Left forelimb (tissue), 1 donor: ENCODE measurements at regions not wholly inside any gene's neighbourhood (a gene's known extent, or its start where the extent isn't known, plus 50 kb on each side); places are given as distances from the start of the nearest gene placed in this dataset.
"Not testable (repeated sequence)": the region's sequence is repeated elsewhere in the genome, so short reads cannot be mapped to it uniquely, and the experiment has no call there.

ENCODE experiments used
- DNase-seq: peaks from one replicate; pipeline ENCODE4 v3.0.0-alpha.2; 2018; ENCODE audit warnings: low spot score

DNA sequence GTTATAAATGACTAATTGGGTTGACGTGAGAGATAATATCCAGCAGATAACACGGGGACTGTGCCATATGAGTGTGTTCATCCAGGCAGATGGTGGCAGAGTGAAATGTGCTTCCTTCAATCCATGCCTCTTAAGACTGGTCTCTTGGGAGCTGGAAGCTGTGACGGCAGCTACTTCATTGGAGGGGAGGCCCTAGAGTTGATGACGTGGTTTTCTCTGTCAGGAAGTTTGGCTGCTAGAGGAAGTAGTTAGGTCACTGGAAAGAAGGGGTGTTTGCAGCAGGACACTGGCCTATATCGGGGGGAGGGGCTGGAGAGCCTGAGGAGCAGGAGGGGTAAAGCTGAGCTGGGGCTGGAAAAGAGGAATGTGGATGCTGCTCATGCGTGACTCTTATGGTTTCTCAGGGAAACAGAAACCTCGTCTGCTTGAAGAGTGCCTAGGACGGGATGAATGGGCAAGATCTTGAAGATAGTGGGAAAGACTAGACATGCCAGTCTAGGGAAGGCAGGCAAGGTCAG lies 3051.6 kb downstream of the RPIA start:
- not testable (repeated sequence) for DNase-seq

DNA sequence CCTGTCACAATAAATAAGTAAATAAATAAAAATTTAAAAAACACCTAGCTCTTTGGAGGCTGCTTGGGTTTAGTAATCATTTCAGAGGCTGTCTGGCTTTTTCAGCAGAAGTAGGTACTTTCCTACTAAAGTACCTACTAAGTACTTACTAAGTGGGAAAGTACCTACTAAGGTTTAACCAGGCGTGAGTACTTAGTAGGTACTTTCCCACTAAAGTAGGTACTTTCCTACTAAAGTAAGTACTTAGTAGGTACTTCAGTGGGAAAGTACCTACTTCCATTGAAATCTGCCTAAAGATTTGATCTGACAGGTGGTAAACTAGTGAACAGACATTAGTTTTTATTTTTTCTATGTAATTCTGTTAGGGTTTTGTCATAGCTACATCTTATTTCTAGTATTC lies 3052.4 kb downstream of the RPIA start:
- not testable (repeated sequence) for DNase-seq

DNA sequence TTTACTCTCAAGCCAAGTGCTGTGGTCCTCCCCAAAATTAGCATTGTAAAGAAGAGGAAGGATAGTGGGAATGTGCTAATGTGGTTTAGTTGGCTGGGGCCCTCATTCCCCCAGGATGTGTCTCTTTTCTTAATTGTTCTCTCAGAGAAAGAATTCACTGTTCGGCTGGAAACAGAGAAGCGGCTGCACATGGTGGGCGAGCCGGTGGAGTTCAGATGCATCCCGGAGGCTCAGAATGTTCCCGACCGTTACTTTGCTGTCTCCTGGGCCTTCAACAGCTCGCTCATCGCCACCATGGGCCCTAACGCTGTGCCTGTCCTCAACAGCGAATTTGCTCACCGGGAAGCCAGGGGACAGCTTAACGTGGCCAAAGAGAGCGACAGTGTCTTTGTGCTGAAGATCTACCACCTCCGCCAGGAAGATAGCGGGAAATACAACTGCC lies 3053.2 kb downstream of the RPIA start:
- not testable (repeated sequence) for DNase-seq

DNA sequence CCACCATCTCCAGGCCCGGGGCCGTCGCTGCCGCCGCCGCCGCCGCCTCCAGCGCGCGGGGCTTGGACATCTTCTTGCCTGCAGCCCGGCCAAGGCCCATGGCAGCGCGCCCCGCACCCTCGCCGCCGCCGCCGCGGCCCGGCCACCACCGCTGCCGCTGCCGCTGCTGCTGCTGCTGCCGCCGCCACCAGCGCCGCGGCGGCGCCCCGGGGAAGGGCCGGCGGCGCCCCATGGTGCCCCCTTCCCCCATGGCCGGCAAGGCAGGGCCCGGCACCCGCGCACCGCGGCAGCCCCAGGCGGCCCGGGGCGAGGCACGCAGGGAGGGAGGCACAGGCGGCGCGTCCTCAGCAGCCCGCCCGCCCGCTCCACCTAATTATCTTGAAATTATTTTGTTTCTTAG lies 3057.4 kb downstream of the RPIA start:
- DNase-seq = no peak

DNA sequence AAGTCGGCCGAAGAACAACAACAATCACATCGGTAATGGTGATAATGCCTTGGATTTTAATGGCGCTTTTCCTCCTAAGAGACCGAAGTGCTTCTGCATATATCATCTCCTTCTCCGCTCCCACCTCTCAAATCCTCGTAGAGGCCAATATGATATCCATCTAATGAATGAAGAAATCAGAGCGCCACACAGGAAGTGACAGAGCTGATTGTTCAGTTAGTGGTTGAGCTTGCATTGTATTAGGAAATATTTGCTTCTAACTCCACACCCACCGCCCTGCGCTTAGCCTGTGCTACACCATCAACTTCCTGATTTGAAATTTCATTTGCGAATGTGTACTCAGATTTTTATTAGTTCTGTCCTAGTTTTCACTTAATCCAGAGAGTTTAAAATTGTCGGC lies 3058.2 kb downstream of the RPIA start:
- not testable (repeated sequence) for DNase-seq

DNA sequence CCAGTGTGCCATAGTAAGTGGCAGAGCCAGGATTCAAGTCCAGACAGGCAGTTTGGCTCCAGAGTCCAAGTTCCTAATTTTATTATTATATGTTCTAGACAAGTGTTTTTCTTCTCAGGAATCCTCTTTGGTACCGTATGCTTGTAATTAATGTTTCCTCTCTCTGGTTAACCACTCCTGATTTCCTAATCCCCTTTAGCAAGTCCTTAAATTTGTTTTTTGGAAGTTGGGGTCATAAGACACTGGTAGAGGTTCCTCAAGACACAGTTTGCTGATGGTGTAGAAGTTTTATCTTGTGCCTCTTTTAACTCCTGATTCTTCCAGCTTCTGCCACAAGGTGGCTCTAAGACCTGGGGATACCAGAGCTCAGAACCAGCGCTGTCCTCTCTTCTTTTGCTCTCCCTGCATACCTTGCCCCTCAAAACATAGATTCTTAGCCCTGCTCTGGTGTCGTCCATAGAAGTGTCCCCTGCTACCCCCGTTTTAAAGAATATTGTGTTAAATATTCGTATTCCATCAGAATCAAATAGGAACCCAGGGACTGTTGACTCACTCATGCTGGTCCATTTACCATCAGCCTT lies 3068.0 kb downstream of the RPIA start:
- DNase-seq = not testable (repeated sequence)

DNA sequence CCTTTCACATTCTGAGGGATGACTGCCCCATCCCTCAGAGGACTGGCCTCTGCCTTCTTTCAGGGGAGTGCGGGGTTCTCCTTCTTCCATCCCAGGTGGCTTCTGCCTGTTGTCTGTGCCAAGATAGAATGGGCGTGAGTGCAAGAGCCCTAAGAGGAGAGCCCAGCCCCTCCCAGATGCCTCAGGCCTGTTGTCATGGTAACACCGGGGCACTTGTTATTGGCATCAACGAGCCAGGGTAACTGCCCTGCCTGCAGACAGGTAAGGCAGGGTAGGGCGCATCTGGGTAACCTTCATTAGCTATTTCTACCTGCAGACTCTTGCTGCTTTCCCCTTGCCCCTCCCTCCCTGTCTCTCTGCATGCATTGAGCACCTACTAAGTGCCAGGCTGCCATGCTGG lies 3069.2 kb downstream of the RPIA start:
- DNase-seq = not testable (repeated sequence)

DNA sequence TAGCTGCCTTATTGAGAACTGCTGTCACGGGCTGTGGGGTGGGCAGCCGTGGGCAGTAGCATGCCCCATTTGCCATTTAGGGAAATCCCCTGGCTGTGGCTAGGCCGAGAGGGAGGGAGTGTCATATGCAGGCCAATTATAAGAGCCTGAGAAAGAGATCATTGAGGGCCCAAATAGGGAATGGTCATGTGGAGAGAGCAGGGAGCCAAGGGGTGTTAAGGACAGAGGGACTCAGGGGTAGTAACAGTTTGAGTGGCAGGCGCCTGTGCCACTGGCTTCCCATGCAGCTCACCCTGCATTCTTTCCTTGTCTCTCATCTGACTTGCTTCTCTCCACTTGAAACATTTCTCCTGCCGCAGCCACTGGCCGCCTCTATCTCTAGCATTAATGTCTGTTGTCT lies 3070.8 kb downstream of the RPIA start:
- DNase-seq = not testable (repeated sequence)

DNA sequence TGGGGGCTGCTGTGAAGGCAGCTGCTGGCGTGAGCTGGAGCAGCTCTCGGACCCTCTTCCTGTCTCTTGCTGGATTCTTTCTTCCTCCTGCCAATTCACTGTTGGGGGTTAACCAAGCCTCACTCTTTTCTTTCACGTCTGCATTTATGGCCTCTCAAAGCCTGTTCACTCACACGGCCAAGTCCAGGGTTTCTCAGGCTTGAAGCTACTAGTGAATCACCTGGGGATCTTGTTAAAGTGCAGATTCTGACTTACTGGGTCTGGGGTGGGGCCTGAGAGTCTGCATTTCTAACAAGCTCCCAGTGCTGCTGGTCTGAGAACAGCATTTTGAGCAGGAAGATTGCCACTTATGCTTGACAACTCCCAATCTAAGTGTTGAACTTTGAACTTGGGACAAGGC lies 3072.2 kb downstream of the RPIA start:
- peak; percentile 57 for DNase-seq

DNA sequence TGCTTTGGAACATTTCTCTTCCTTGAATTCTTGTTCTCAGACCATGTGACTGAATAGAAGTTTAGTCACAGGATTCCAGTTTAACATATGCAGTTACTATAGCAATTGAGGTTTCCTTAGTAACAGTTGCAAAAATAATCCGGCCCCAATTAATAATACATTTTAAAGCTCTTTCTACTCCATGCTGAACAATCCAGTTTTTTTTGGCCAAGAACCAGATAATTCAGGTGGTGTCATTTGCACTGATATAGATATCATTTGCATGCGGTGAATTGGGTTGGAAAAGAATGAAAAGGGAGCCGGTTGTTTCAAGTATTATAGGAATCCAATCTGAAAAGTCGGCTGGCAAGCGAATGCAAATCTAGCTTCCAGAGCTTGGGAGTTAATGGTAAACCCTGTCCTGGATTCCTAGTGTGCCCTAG lies 3073.1 kb downstream of the RPIA start:
- DNase-seq = peak; percentile 60

DNA sequence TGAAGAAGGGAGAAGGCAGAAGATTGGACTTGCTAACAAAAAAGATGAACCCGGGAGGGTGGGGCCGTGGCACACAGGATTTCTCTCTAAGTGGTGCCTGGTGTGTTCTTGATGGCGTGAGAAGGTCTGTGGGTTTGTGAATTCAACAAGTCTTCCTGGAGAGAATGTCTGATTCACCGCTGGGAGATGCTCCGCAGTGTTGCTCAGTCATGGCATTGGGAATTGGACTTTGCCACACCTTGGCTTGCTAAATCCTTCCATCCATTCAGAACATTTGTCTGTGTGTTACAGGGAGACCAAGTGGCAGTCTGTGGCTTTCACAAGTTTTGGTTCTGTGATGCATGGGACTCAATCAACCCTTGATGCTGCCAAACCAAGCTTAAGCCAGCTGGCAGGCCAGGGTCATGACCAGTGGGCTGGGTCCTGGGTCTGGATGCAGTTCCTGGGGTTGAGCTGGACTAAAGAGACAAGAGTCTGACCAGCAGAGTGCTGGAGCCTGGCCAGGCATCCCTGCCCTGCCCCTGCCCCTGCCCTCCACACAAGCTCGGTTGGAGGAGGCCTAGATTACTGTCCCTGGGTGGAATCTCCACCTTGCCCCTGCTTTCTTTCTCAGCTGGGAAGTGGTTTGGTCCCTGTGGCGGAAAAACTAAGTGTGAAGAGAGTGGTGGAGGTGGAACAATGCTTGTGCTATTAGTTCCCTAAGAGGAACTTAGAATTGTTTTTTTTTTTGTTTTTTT lies 3073.7 kb downstream of the RPIA start:
- DNase-seq = not testable (repeated sequence)

DNA sequence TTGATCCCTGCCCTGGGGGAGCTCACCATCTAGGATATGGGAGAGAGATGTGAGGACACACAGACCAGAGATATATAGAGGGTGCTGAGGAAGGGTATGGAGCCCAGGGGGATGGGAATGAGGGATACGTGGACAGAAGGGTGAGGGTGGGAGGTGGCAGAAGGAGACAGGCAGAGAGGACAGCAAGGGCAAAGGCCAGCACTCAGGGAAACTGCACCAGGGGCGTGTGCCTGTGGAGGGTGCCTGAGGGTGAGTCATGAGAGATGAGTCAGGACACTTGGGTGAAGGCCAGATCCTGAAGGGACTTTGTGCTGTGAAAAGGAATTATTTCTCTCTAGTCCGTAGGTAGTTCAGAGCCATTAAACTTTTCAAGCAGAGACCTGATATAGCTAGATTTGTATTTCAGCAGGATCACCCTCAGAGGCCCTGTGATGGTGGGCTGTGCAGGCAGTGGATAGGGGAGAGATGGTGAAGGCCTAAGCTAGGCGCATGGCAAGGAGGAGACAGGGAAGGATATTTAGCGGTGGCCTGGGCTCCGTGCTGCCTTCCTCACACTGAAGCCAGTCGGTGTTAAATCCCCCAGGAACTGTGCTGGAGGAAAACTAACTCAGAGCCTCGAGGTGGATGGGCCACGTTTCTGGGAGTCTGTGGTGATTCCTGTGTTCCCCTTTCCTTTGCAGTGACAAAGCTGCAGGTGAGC lies 3075.0 kb downstream of the RPIA start:
- DNase-seq = not testable (repeated sequence)

DNA sequence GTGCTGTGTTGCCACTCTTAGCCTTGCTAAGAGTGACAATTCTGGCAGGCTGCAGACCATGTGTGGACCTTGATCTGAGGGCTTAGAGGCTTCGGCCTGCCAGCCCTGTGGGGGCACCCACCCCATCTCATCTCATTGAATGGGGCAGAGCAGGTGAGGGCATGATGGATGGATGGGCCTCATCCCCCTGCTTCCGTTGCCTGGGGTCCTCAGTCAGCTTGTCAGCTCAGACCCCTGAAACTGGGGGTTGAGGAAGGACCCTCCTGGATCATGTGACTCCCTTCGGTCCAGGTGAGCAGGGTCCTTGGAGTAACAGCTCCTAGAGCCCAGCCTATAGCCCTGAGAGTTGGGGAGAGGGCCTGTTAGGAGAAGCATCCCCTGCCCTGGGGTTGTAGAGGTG lies 3076.8 kb downstream of the RPIA start:
- not testable (repeated sequence) for DNase-seq

DNA sequence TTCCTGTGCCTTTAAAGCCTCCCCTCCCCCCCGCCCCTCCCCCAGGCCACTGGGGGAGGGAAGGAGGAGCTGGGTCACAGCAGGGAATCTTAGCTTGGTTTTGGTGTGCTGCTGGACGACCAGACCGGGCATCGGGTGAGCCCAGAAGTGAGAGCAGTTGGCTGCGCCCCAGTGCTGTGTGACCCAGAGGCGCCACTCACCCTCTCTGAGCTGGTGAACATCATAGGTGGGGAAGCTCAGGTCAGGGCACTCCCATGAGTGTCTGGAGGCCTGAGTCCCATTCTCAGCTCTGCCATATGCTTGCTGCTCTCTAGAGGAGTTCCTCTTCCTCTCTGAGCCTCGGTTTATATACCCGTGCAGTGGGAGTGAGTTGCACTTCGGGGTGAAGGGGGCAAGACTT lies 3077.5 kb downstream of the RPIA start:
- DNase-seq = not testable (repeated sequence)

DNA sequence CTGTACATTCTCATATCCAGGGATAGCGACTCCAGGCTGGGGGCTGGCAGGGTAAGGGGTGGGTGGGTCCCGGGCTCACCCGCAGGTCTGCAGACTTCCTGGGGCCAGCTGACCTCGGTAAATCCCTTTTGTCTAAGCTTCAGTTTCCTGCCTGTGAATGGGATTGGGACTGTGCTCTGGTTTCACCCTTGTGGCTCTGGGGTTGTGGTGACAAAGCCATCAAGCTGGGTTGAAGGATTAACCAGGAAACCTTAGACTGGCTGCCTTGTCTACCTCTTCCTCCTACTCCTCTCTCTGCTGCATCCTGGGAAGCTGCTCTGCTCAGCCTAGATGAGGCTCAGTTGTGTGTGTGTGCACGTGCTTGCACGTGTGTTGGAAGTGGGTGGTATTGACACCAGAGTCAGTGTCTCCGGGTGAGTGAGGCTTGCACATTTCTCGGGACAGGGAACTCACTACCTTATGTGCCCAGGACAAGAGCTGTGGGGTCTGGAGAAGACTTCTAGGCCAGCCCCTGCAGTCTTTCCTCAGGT lies 3078.6 kb downstream of the RPIA start:
- DNase-seq = not testable (repeated sequence)

DNA sequence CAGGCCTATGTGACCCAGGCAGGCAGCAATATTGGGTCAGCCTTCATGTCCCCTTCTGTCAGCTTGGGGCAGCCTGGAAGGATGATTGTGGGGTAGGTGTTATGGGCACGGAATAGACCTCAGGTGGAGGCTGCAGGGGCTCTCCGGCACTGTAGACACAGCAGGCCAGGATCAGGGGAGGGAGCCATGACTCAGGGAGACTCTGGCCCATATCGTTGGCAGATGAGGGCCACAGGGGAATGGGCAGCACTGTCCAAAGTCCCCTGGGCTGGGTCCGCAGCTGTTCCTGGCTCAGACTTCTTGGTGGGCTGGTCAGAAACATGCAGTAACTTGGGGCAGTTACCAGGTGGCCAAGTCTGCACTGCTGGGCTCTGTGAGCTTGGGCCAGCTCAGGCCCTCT lies 3080.1 kb downstream of the RPIA start:
- DNase-seq = not testable (repeated sequence)

DNA sequence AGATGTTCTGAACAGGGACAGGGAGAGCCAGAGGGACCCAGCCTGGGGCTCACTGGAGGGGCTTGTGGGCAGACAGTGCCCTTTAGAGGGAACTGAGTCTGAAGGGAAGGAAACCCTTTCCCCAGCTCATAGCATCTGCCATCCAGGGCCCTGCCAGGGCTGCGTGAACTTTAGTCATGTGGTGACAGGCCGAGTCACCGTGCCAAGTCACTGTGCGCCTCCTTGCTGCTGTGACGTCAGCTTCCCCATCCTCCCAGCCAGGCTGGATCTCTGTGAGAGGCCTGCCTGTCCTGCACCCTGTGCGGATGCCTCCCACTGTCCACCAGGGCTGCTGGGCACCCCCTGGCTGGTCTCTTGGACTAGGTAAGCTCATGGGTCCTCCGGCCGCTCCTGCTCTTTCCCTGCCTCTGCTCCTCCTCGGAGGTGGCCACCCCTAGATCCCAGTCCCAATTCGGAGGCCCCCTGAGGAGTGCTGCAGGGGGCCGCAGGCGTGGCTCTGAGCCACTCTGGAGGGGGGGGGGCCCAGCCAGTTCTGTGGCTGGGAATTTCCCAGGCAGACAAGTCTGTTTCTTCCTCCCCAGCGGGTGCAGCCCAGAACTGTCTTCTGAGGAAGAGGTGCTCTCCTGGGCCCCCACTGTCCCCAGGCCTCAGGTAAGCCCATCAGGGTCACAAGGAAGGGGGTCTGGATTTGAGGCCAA lies 3080.9 kb downstream of the RPIA start:
- DNase-seq = not testable (repeated sequence)

DNA sequence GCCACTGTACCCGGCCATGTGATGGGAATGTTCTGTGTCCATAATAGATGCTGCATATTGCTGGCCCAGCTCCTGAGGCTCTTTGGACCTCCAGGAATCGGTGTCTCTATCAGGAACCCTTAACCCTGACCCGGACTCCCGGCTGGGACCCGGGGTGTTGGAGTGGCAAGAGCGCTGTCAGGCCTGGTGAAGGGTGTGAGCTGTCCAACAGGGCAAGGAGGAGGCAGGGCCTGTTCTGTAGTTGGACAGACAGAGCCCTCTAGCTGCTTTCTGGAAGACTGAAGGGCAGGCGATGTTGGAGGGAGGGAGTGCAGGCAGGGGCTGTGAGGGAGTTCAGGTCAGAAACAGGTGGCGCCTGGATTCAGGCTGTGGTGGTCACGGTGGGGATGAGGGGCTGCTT lies 3082.3 kb downstream of the RPIA start:
- not testable (repeated sequence) for DNase-seq

DNA sequence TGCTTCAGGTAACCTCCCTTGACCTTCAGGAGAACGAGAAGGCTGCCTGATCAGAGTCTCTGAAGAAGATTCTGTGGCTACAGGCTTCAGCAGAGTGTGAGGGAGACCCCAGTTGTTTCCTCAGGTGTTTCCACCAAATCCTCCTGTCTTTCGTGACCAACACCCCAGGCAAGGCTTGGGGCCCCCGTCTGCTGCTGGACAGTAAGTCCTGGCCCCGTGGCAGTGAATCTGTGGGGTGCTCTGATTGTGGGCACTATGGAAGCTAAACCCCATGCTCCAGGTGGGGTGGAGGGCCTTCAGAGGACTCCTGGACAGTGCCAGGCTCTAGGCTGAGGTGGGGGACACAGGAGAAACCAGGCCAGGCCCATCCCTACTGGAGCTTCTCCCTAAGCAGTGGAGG lies 3083.7 kb downstream of the RPIA start:
- not testable (repeated sequence) for DNase-seq

DNA sequence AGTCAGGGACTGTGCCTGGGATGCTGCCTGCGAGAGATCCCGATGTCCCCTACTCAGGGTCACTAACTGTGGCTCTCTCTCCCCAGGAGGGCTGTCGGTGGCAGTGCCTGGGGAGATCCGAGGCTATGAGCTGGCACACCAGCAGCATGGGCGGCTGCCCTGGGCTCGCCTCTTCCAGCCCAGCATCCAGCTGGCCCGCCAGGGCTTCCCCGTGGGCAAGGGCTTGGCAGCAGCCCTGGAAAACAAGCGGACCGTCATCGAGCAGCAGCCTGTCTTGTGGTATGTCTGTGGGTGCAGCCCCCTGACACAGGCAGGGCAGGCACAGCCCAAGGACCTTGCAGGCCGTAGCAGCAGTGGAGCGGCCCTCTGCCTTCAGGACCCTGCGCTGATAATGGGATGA lies 3088.9 kb downstream of the RPIA start:
- DNase-seq = not testable (repeated sequence)

DNA sequence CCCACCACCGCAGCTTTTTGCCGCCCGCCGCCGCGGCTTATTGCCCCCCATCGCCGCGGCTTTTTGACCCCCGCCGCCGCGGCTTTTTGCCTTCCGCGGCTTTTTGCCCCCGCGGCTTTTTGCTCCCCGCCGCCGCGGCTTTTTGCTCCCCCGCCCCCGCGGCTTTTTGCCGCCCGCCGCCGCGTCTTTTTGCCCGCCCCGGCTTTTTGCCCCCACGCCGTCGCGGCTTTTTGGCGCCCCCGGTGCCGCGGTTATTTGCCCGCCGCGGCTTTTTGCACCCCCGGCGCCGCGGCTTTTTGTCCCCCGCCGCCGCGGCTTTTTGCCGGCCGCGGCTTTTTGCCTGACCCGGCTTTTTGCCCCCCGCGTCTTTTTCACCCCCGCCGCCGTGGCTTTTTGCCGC lies 3061.8 kb upstream of the TEKT4 start:
- not testable (repeated sequence) for DNase-seq
